ENCODE measurements at regions not wholly inside any gene's neighbourhood (a gene's known extent, or its start where the extent isn't known, plus 50 kb on each side); places are given as distances from the start of the nearest gene placed in this dataset.

DNA sequence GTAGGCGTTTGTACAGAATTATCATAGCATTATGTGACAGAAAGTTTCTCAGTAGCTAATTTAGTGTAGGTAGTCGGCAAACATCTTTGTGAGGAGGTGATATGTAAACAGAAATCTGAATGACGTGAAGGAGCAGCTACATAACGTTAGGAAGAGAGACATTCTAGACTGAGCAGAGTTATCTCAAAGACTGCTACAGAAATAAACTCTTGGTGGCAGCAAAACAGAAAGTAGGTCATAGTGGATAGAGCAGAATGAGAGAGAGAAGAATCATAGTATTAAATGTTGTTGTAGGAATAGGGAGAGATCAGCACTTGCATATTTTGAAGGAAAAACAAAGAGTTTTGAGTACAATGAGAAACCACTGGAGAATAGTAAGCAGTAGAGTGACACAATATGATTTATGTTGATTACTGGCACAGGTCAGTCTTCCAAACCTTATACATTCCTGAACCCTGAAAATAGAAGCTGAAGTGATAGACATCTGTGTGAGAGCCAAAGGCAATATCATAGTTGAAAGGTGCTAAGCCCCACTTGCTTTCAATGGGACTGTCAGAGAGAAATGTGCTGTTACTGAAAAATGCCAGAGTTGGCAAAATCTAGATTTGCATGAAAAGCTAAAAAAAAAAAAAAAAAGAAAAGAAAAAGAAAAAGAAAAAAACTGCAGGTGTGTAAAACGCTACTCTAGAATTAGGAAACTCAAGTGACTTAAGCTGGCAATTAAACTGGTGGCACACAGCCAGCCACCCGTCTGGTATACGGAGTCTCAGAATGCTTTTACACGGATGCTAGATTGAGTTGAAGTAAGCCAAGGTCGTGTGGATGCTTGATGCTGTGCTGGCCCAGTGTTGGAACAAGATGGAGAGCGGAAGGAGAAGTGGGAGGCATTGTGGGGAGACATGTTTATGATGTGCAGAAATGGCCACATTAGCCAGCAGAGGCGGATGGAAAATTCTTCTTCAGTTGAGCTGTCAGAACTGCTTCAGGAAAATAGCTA lies 750.2 kb upstream of the HS3ST1 start:
- in situ Hi-C loops (cut with MboI; ENCODE audit: low sequenced_read_pairs, unreplicated experiment): no loop called here
- TF ChIP-seq, protein P1, sequence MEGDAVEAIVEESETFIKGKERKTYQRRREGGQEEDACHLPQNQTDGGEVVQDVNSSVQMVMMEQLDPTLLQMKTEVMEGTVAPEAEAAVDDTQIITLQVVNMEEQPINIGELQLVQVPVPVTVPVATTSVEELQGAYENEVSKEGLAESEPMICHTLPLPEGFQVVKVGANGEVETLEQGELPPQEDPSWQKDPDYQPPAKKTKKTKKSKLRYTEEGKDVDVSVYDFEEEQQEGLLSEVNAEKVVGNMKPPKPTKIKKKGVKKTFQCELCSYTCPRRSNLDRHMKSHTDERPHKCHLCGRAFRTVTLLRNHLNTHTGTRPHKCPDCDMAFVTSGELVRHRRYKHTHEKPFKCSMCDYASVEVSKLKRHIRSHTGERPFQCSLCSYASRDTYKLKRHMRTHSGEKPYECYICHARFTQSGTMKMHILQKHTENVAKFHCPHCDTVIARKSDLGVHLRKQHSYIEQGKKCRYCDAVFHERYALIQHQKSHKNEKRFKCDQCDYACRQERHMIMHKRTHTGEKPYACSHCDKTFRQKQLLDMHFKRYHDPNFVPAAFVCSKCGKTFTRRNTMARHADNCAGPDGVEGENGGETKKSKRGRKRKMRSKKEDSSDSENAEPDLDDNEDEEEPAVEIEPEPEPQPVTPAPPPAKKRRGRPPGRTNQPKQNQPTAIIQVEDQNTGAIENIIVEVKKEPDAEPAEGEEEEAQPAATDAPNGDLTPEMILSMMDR (IDR thresholded peaks at IDR 0.05; ENCODE audit: borderline replicate concordance, control extremely low read depth, extremely low read depth, insufficient read depth, missing control alignments): no peak

DNA sequence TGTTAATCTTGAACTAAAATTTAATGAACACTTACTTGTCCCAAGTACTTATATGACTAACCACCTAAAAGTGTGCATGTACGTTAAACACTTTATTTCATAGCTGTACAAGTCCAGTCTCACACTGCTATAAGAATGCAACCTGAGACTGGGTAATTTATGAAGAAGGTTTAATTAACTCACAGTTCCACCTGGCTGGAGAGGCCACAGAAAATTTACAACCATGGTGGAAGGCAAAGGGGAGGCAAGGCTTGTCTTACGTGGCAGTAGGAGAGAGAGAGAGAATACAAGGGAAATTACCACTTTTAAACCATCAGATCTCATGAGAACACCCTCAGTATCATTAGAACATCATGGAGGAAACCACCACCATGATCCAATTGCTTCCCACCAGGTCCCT lies 748.7 kb upstream of the HS3ST1 start:
- no peak for DNase-seq (ENCODE audit: low spot score)
- TF ChIP-seq, protein P1 (IDR thresholded peaks at IDR 0.05; ENCODE audit: borderline replicate concordance, control extremely low read depth, extremely low read depth, insufficient read depth, missing control alignments): no peak
- in situ Hi-C loops (cut with MboI; ENCODE audit: low sequenced_read_pairs, unreplicated experiment): no loop called here

More for the DNA sequence above, 750.2 kb upstream of the HS3ST1 start:
- DNase-seq (ENCODE audit: low spot score): no peak

GRCh38 chr4:12173496-12173895 lies 744.8 kb upstream of the HS3ST1 start:
- TF ChIP-seq, protein P1 (IDR thresholded peaks at IDR 0.05; ENCODE audit: borderline replicate concordance, control extremely low read depth, extremely low read depth, insufficient read depth, missing control alignments): no peak
- in situ Hi-C loops (cut with MboI; ENCODE audit: low sequenced_read_pairs, unreplicated experiment): no loop called here
- no peak for DNase-seq (ENCODE audit: low spot score)

DNA sequence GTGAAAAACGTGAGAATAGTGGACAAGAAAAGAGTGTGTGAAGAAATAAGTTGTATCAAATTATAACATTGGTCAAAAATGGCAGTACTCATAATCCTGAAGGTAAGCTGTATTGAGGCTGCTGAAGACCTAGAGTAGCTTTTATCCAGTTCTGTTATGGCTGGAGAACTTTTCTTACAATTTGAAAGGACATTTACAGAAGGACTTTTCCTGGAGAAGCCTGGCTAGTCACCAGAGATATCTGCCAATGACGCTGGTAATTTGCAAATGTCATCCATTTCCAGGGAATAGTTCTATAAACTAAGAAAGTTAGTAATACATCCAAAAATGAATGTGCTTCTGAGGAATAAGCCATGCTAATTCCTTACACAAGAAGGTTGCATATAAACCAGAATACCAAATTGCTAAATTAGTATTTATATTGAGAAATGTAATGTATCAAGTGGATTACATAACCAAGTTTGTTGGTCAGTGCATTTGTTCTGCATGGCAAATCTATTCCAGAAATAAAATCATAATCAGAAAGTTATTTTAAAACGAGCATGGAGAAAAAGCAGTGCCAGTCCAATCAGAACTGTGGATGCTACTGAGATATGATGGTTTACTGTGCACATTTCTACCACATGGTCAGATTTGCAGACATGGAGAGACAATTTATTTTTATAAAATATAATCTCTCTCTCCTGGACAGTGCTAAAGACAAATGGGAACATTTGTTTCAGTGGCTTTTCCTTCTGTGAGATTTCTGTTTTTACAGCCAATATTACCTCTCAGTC lies 743.7 kb upstream of the HS3ST1 start:
- no peak for DNase-seq (ENCODE audit: low spot score)
- in situ Hi-C loops (cut with MboI; ENCODE audit: low sequenced_read_pairs, unreplicated experiment): no loop called here
- TF ChIP-seq, protein P1 (IDR thresholded peaks at IDR 0.05; ENCODE audit: borderline replicate concordance, control extremely low read depth, extremely low read depth, insufficient read depth, missing control alignments): no peak

DNA sequence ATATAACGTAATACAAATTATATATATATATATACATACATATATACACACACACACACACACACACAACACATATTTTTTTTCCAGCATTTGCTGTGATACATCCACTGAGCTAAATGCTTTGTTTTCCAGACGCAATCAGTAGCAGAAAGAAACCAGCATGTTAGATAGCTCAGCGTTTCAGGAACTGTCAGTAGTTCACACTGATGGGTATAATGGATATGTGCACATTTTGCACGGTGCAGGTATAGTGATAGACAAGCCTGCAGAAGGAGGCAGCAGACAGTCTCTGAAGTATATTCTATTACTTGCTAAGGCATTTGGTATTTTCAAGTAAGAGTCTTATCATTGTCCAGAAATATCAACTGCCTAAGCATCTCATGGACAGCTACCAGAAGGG lies 741.6 kb upstream of the HS3ST1 start:
- TF ChIP-seq, protein P1 (IDR thresholded peaks at IDR 0.05; ENCODE audit: borderline replicate concordance, control extremely low read depth, extremely low read depth, insufficient read depth, missing control alignments): no peak
- no peak for DNase-seq (ENCODE audit: low spot score)
- in situ Hi-C loops (cut with MboI; ENCODE audit: low sequenced_read_pairs, unreplicated experiment): no loop called here

DNA sequence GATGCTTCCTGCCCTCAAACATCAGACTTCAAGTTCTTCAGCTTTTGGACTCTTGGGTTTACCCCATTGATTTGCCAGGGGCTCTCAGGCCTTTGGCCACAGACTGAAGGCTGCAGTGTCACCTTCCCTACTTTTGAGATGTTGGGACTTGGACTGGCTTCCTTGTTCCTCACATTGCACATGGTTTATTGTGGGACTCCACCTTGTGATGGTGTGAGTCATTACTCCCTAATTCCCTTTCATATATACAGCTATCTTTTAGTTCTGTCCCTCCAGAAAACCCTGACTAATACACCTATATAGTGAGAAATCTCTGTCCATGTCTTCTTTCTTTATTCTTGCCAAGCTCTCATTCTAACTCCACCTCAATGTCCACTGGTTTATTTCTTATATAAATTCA lies 736.9 kb upstream of the HS3ST1 start:
- TF ChIP-seq, protein P1 (IDR thresholded peaks at IDR 0.05; ENCODE audit: borderline replicate concordance, control extremely low read depth, extremely low read depth, insufficient read depth, missing control alignments): no peak
- DNase-seq (ENCODE audit: low spot score): no peak
- in situ Hi-C loops (cut with MboI; ENCODE audit: low sequenced_read_pairs, unreplicated experiment): no loop called here

Data from GM13976 (cell line).